Testis (tissue), 2 donors: ENCODE measurements at regions not wholly inside any gene's neighbourhood (a gene's known extent, or its start where the extent isn't known, plus 50 kb on each side); places are given as distances from the start of the nearest gene placed in this dataset.

Experiments used
- CTCF ChIP-seq, 3 experiments: fragments of 450-650 bp in 2 of 3; fragments of 200-600 bp in 1 of 3; sonication (generic) in 1 of 3; IDR thresholded peaks; one replicate each; pipeline ENCODE4 v1.5.1; 2016 to 2019; ENCODE audit warnings: antibody characterized with exemption in 3 of 3, mild to moderate bottlenecking in 2 of 3, moderate library complexity in 1 of 3
- POLR2A ChIP-seq: fragments of 450-650 bp; IDR thresholded peaks from one replicate; pipeline ENCODE4 v1.6.1; 2017; ENCODE audit warnings: antibody characterized with exemption, mild to moderate bottlenecking, moderate library complexity

DNA sequence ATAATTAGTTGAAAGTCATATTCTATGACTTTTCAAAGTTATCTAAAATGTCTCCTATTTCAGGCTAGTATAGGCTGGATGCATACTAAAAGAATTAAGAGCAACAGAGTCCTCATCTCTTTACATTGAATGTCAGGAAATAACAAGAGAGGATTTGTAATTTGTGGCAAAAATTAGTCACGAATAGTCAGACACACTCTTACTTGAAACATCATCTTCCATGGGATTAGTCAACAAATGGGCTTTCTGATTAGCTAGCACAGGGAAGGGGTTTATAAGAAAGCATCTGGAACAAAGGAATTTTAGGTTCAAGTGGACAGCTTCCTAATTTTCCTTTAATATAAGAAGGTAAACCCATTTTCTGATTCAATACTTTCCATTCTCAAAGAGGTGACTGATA lies 330.3 kb upstream of the MEX3C start:
- no peak for TF ChIP-seq CTCF (IDR thresholded peaks at IDR 0.05)
- no peak for TF ChIP-seq POLR2A
